ENCODE measurements at regions not wholly inside any gene's neighbourhood (a gene's known extent, or its start where the extent isn't known, plus 50 kb on each side); places are given as distances from the start of the nearest gene placed in this dataset.
"Not testable (repeated sequence)": the region's sequence is repeated elsewhere in the genome, so short reads cannot be mapped to it uniquely, and the experiment has no call there.

GRCh38 chr2:181789827-181790448, 101.6 kb upstream of the ITPRID2 start:
- peaks cover 24% of the 10 kb centered on the region for H3K4me1 Mint-ChIP-seq (ENCODE audit: low read depth)
- DNase-seq (ENCODE audit: low spot score, unreplicated experiment): no peak
- H3K27ac Mint-ChIP-seq: peak overlapping the region; percentile 43
- peaks cover 11% of the 10 kb centered on the region for H3K9me3 Mint-ChIP-seq (ENCODE audit: low read depth)
- H3K36me3 Mint-ChIP-seq (ENCODE audit: insufficient read depth): peaks cover 4% of the 10 kb centered on the region
- H3K4me3 Mint-ChIP-seq (ENCODE audit: low read depth): no peak overlapping the region
- H3K27me3 Mint-ChIP-seq: no peaks in the 10 kb centered on the region
- no peak for TF ChIP-seq CTCF (IDR thresholded peaks at IDR 0.05; ENCODE audit: unreplicated experiment)

- Mint-ChIP-seq H3K4me3 (ENCODE audit: low read depth) (peak overlapping the region; percentile 35), H3K27me3 (no peaks in the 10 kb centered on the region), H3K4me1 (ENCODE audit: low read depth) (peaks cover 20% of the 10 kb centered on the region), H3K36me3 (ENCODE audit: insufficient read depth) (peaks cover 4% of the 10 kb centered on the region), H3K9me3 (ENCODE audit: low read depth) (peaks cover 11% of the 10 kb centered on the region), H3K27ac (peak overlapping the region; percentile 90)
- no peak for TF ChIP-seq CTCF (IDR thresholded peaks at IDR 0.05; ENCODE audit: unreplicated experiment)
- no peak for DNase-seq (ENCODE audit: low spot score, unreplicated experiment)
Measured at GRCh38 chr2:181790716-181791649, 100.5 kb upstream of the ITPRID2 start.

GRCh38 chr2:181792906-181793305, 98.6 kb upstream of the ITPRID2 start:
- Mint-ChIP-seq H3K4me3 (ENCODE audit: low read depth) (no peak overlapping the region), H3K36me3 (ENCODE audit: insufficient read depth) (peaks cover 4% of the 10 kb centered on the region), H3K27ac (no peak overlapping the region), H3K9me3 (ENCODE audit: low read depth) (peaks cover 11% of the 10 kb centered on the region), H3K4me1 (ENCODE audit: low read depth) (peaks cover 19% of the 10 kb centered on the region), H3K27me3 (no peaks in the 10 kb centered on the region)
- no peak for TF ChIP-seq CTCF (IDR thresholded peaks at IDR 0.05; ENCODE audit: unreplicated experiment)
- no peak for DNase-seq (ENCODE audit: low spot score, unreplicated experiment)

- no peaks in the 10 kb centered on the region for H3K4me1 Mint-ChIP-seq (ENCODE audit: low read depth)
- H3K27ac Mint-ChIP-seq: no peak overlapping the region
- no peak overlapping the region for H3K4me3 Mint-ChIP-seq (ENCODE audit: low read depth)
- H3K27me3 Mint-ChIP-seq: no peaks in the 10 kb centered on the region
- H3K36me3 Mint-ChIP-seq (ENCODE audit: insufficient read depth): peaks cover 4% of the 10 kb centered on the region
- no peak for DNase-seq (ENCODE audit: low spot score, unreplicated experiment)
- no peak for TF ChIP-seq CTCF (IDR thresholded peaks at IDR 0.05; ENCODE audit: unreplicated experiment)
- H3K9me3 Mint-ChIP-seq (ENCODE audit: low read depth): peaks cover 16% of the 10 kb centered on the region
Measured at GRCh38 chr2:181798022-181798421, 93.5 kb upstream of the ITPRID2 start.

- peaks cover 15% of the 10 kb centered on the region for H3K9me3 Mint-ChIP-seq (ENCODE audit: low read depth)
- not testable (repeated sequence) for H3K27ac Mint-ChIP-seq; H3K27me3 Mint-ChIP-seq; DNase-seq (ENCODE audit: low spot score, unreplicated experiment); H3K4me3 Mint-ChIP-seq (ENCODE audit: low read depth); H3K4me1 Mint-ChIP-seq (ENCODE audit: low read depth); H3K36me3 Mint-ChIP-seq (ENCODE audit: insufficient read depth)
Measured at GRCh38 chr2:181802300-181802699, 89.2 kb upstream of the ITPRID2 start.

- not testable (repeated sequence) for H3K27ac Mint-ChIP-seq; H3K4me1 Mint-ChIP-seq (ENCODE audit: low read depth); DNase-seq (ENCODE audit: low spot score, unreplicated experiment); H3K36me3 Mint-ChIP-seq (ENCODE audit: insufficient read depth); H3K4me3 Mint-ChIP-seq (ENCODE audit: low read depth); H3K27me3 Mint-ChIP-seq
- peaks cover 15% of the 10 kb centered on the region for H3K9me3 Mint-ChIP-seq (ENCODE audit: low read depth)
Measured at GRCh38 chr2:181803903-181804799, 87.4 kb upstream of the ITPRID2 start.

All from progenitor cell of endocrine pancreas (in vitro differentiated cells).